Liver (tissue), 8 donors: ENCODE measurements at regions not wholly inside any gene's neighbourhood (a gene's known extent, or its start where the extent isn't known, plus 50 kb on each side); places are given as distances from the start of the nearest gene placed in this dataset.

Experiments used
- DNase-seq: peaks from one replicate; pipeline ENCODE4 v3.0.0-alpha.2; 2017; ENCODE audit warnings: low spot score
- H3K27ac ChIP-seq, 2 donors: one replicate each; pipeline ENCODE4 v1.7.0; 2013; ENCODE audit warnings: inconsistent platforms in 2 of 2, low read length in 2 of 2, control low read depth in 1 of 2, low read depth in 1 of 2, mild to moderate bottlenecking in 1 of 2
- H3K27me3 ChIP-seq, 4 donors: one replicate each; pipeline versions ENCODE4 v1.6.1 to v1.7.0; 2013; ENCODE audit warnings: low read length in 3 of 4, inconsistent platforms in 1 of 4, mild to moderate bottlenecking in 1 of 4, moderate library complexity in 1 of 4; ENCODE audit not compliant: control insufficient read depth in 4 of 4, insufficient read depth in 4 of 4
- H3K36me3 ChIP-seq, 4 donors: one replicate each; pipeline versions ENCODE4 v1.6.1 to v1.7.0; 2013; ENCODE audit warnings: low read length in 3 of 4, mild to moderate bottlenecking in 3 of 4, low read depth in 1 of 4, moderate library complexity in 1 of 4; ENCODE audit not compliant: control insufficient read depth in 4 of 4, insufficient read depth in 3 of 4
- H3K4me1 ChIP-seq, 4 donors: one replicate each; pipeline versions ENCODE4 v1.6.1 to v1.7.0; 2013; ENCODE audit warnings: low read length in 3 of 4, mild to moderate bottlenecking in 3 of 4, moderate library complexity in 1 of 4; ENCODE audit not compliant: control insufficient read depth in 4 of 4, insufficient read depth in 4 of 4
- H3K4me3 ChIP-seq, 3 donors: one replicate each; pipeline versions ENCODE4 v1.6.1 to v1.7.0; 2013; ENCODE audit warnings: low read length in 3 of 3, control low read depth in 1 of 3, low read depth in 1 of 3, mild to moderate bottlenecking in 1 of 3
- H3K9ac ChIP-seq, 2 donors: one replicate each; pipeline ENCODE4 v1.7.0; 2013; ENCODE audit warnings: low read length in 2 of 2, mild to moderate bottlenecking in 2 of 2, moderate library complexity in 2 of 2, control low read depth in 1 of 2, low read depth in 1 of 2
- H3K9me3 ChIP-seq, 4 donors: one replicate each; pipeline versions ENCODE4 v1.6.1 to v1.7.0; 2013; ENCODE audit warnings: low read length in 3 of 4; ENCODE audit not compliant: control insufficient read depth in 4 of 4
- CTCF ChIP-seq: fragments of 150-350 bp; IDR thresholded peaks from 2 replicates; pipeline ENCODE4 v1.5.1; 2017; ENCODE audit warnings: improper control_type of control experiment, low read depth, low read length; ENCODE audit not compliant: missing input control
- EGR1 ChIP-seq, 2 donors: IDR thresholded peaks; 2 replicates each; pipeline ENCODE4 v1.6.1; 2016 to 2018; ENCODE audit warnings: antibody characterized with exemption in 2 of 2, low read depth in 2 of 2
- FOXA1 ChIP-seq: IDR thresholded peaks from 2 replicates; pipeline ENCODE4 v1.6.1; 2016; ENCODE audit warnings: antibody characterized with exemption
- FOXA2 ChIP-seq: IDR thresholded peaks from 2 replicates; pipeline ENCODE4 v1.6.1; 2016; ENCODE audit warnings: antibody characterized with exemption
- GABPA ChIP-seq, 2 donors: IDR thresholded peaks in 1 of 2; conservative IDR thresholded peaks in 1 of 2; 2 replicates each; pipeline ENCODE4 v1.6.1; 2016; ENCODE audit warnings: antibody characterized with exemption in 2 of 2, mild to moderate bottlenecking in 1 of 2, moderate library complexity in 1 of 2
- HNF4A ChIP-seq, 2 donors: conservative IDR thresholded peaks; 2 replicates each; pipeline ENCODE4 v1.6.1; 2016; ENCODE audit warnings: antibody characterized with exemption in 2 of 2, mild to moderate bottlenecking in 2 of 2
- HNF4G ChIP-seq: IDR thresholded peaks from 2 replicates; pipeline ENCODE4 v1.6.1; 2016; ENCODE audit warnings: antibody characterized with exemption
- JUND ChIP-seq, 2 donors: IDR thresholded peaks; 2 replicates each; pipeline ENCODE4 v1.6.1; 2016; ENCODE audit warnings: antibody characterized with exemption in 2 of 2
- MAX ChIP-seq: IDR thresholded peaks from 2 replicates; pipeline ENCODE4 v1.6.1; 2016; ENCODE audit warnings: antibody characterized with exemption
- NR2F2 ChIP-seq: IDR thresholded peaks from 2 replicates; pipeline ENCODE4 v1.6.1; 2016; ENCODE audit warnings: antibody characterized with exemption
- RAD21 ChIP-seq, 2 donors: IDR thresholded peaks; 2 replicates each; pipeline ENCODE4 v1.6.1; 2016; ENCODE audit warnings: antibody characterized with exemption in 2 of 2, mild to moderate bottlenecking in 2 of 2
- REST ChIP-seq: IDR thresholded peaks from 2 replicates; pipeline ENCODE4 v1.6.1; 2016; ENCODE audit warnings: antibody characterized with exemption, mild to moderate bottlenecking
- RXRA ChIP-seq, 2 donors: IDR thresholded peaks; 2 replicates each; pipeline ENCODE4 v1.6.1; 2017 to 2018; ENCODE audit warnings: antibody characterized with exemption in 2 of 2, mild to moderate bottlenecking in 1 of 2
- SP1 ChIP-seq: IDR thresholded peaks from 2 replicates; pipeline ENCODE4 v1.6.1; 2018; ENCODE audit warnings: antibody characterized with exemption, mild to moderate bottlenecking
- TAF1 ChIP-seq: conservative IDR thresholded peaks from 2 replicates; pipeline ENCODE4 v1.6.1; 2016; ENCODE audit warnings: antibody characterized with exemption, mild to moderate bottlenecking
- YY1 ChIP-seq: IDR thresholded peaks from 2 replicates; pipeline ENCODE4 v1.6.1; 2016; ENCODE audit warnings: antibody characterized with exemption, mild to moderate bottlenecking
- ZBTB33 ChIP-seq: IDR thresholded peaks from 2 replicates; pipeline ENCODE4 v1.6.1; 2016; ENCODE audit warnings: antibody characterized with exemption
- WGBS: extraction: QIAGEN DNeasy Blood & Tissue Kit; methylation state at CpG from one replicate; pipeline ENCODE4 v1.1.7; 2013; 5-methylcytosine and 5-hydroxymethylcytosine counted together
- donor health status: healthy.
- donor health status: healthy.
- donor health status: healthy.
- donor health status: healthy.
- donor health status: healthy.

GRCh38 chr2:107349329-107349728 is 463.4 kb upstream of the ST6GAL2 start:
- WGBS: 88% methylated on average over 4 of the region's 4 CpGs
- Histone ChIP-seq H3K27me3 (no peaks in the 10 kb centered on the region), H3K9ac (no peak overlapping the region), H3K27ac (no peak overlapping the region), H3K36me3 (no peaks in the 10 kb centered on the region), H3K4me3 (no peak overlapping the region), H3K4me1 (no peaks in the 10 kb centered on the region), H3K9me3 (peaks cover 0 to 3% (median 1%) of the 10 kb centered on the region in 4 donors)
- no peak for DNase-seq
- TF ChIP-seq HNF4A (conservative IDR thresholded peaks at IDR 0.05): no peak
- TF ChIP-seq SP1: no peak
- no peak for TF ChIP-seq CTCF
- TF ChIP-seq FOXA2: no peak
- TF ChIP-seq RAD21 (IDR thresholded peaks at IDR 0.05): no peak
- no peak for TF ChIP-seq RXRA (IDR thresholded peaks at IDR 0.05)
- TF ChIP-seq MAX: no peak
- no peak for TF ChIP-seq ZBTB33
- TF ChIP-seq NR2F2: no peak

GRCh38 chr2:107354175-107354574 is 468.2 kb upstream of the ST6GAL2 start:
- H3K9me3 ChIP-seq: peaks cover 0 to 3% (median 1%) of the 10 kb centered on the region in 4 donors
- no peaks in the 10 kb centered on the region for H3K36me3 ChIP-seq
- no peak for TF ChIP-seq NR2F2
- no peak for TF ChIP-seq MAX
- TF ChIP-seq HNF4G: no peak
- no peak for TF ChIP-seq TAF1
- no peak for TF ChIP-seq RAD21 (IDR thresholded peaks at IDR 0.05)
- TF ChIP-seq HNF4A (conservative IDR thresholded peaks at IDR 0.05): no peak
- no peak for TF ChIP-seq GABPA (IDR thresholded peaks at IDR 0.05 in 1 of 2, conservative IDR thresholded peaks at IDR 0.05 in 1 of 2)
- no peak for TF ChIP-seq JUND (IDR thresholded peaks at IDR 0.05)
- no peak for TF ChIP-seq EGR1 (IDR thresholded peaks at IDR 0.05; ENCODE audit: low read depth in 2 of 2)
- TF ChIP-seq YY1: no peak
- no peak for TF ChIP-seq RXRA (IDR thresholded peaks at IDR 0.05)
- TF ChIP-seq REST: no peak
- TF ChIP-seq ZBTB33: no peak
- TF ChIP-seq FOXA1: no peak
- TF ChIP-seq CTCF: no peak
- no peaks in the 10 kb centered on the region for H3K4me1 ChIP-seq
- no peak for DNase-seq
- no peak overlapping the region for H3K4me3 ChIP-seq
- WGBS: 57% methylated on average over 3 of the region's 3 CpGs
- no peak overlapping the region for H3K27ac ChIP-seq
- H3K27me3 ChIP-seq: no peaks in the 10 kb centered on the region
- H3K9ac ChIP-seq: no peak overlapping the region
